CD14-positive monocyte (primary cell): ENCODE measurements at regions not wholly inside any gene's neighbourhood (a gene's known extent, or its start where the extent isn't known, plus 50 kb on each side); places are given as distances from the start of the nearest gene placed in this dataset.

Experiments
- DNase-seq, 3 donors: peaks; one replicate each; pipeline ENCODE4 v3.0.0-alpha.2; 2011 to 2022
- H2AFZ ChIP-seq: 2 replicates; pipeline ENCODE4 v1.6.0; 2012; ENCODE audit warnings: mild to moderate bottlenecking, low read depth, low read length, inconsistent platforms; ENCODE audit not compliant: insufficient read depth, poor library complexity, severe bottlenecking
- H3K27ac ChIP-seq, 2 donors: 1 replicate in 1 of 2; 2 replicates in 1 of 2; pipeline ENCODE4 v1.5.1; 2012 to 2013; ENCODE audit warnings: low read length in 2 of 2, control low read depth in 1 of 2, inconsistent platforms in 1 of 2, low read depth in 1 of 2, mild to moderate bottlenecking in 1 of 2
- H3K27me3 ChIP-seq, 2 donors: one replicate each; pipeline versions ENCODE4 v1.6.0 to v1.6.1; 2011 to 2013; ENCODE audit warnings: low read length in 2 of 2; ENCODE audit not compliant: control insufficient read depth in 2 of 2, insufficient read depth in 2 of 2
- H3K36me3 ChIP-seq, 2 donors: replicated peaks in 1 of 2; 1 replicate in 1 of 2; 2 replicates in 1 of 2; pipeline versions ENCODE4 v1.5.1 to v1.6.1; 2012 to 2013; ENCODE audit warnings: low read length in 2 of 2, control low read depth in 1 of 2, inconsistent platforms in 1 of 2, mild to moderate bottlenecking in 1 of 2; ENCODE audit not compliant: insufficient read depth in 2 of 2, control insufficient read depth in 1 of 2
- H3K4me1 ChIP-seq, 2 donors: 1 replicate in 1 of 2; 2 replicates in 1 of 2; pipeline versions ENCODE4 v1.5.1 to v1.6.1; 2012 to 2013; ENCODE audit warnings: low read length in 2 of 2, control low read depth in 1 of 2, inconsistent platforms in 1 of 2, mild to moderate bottlenecking in 1 of 2, moderate library complexity in 1 of 2; ENCODE audit not compliant: insufficient read depth in 2 of 2, control insufficient read depth in 1 of 2
- H3K4me2 ChIP-seq: replicated peaks from 2 replicates; pipeline ENCODE3; 2012; ENCODE audit warnings: low read length, moderate library complexity, mild to moderate bottlenecking; ENCODE audit not compliant: poor library complexity, severe bottlenecking; ENCODE audit errors: extremely low read depth
- H3K4me3 ChIP-seq, 3 experiments: fragments of 200-600 bp in 1 of 3; sonication (generic) in 1 of 3; replicated peaks in 1 of 3; 1 replicate in 2 of 3; 2 replicates in 1 of 3; pipeline ENCODE4 v1.5.1; 2011 to 2013; ENCODE audit warnings: low read length in 3 of 3, mild to moderate bottlenecking in 3 of 3, control low read depth in 2 of 3, low read depth in 2 of 3, inconsistent platforms in 1 of 3, moderate library complexity in 1 of 3
- H3K79me2 ChIP-seq: 2 replicates; pipeline ENCODE4 v1.6.0; 2012; ENCODE audit warnings: mild to moderate bottlenecking, control low read depth, inconsistent platforms, low read length, moderate library complexity; ENCODE audit not compliant: insufficient read depth
- H3K9ac ChIP-seq: 2 replicates; pipeline ENCODE4 v1.6.0; 2017; ENCODE audit warnings: low read length, mild to moderate bottlenecking; ENCODE audit not compliant: insufficient read depth, poor library complexity, severe bottlenecking
- H3K9me3 ChIP-seq, 2 donors: replicated peaks in 1 of 2; 1 replicate in 1 of 2; 2 replicates in 1 of 2; pipeline versions ENCODE4 v1.5.1 to v1.6.1; 2012 to 2013; ENCODE audit warnings: low read length in 2 of 2, control low read depth in 1 of 2; ENCODE audit not compliant: control insufficient read depth in 1 of 2, insufficient read depth in 1 of 2
- H4K20me1 ChIP-seq: 2 replicates; pipeline ENCODE4 v1.6.0; 2012; ENCODE audit warnings: mild to moderate bottlenecking, low read length, control low read depth, moderate library complexity; ENCODE audit not compliant: insufficient read depth
- H3K27ac Mint-ChIP-seq, 7 donors: one replicate each; pipeline ENCODE4 v1.8.0; 2020; ENCODE audit warnings: mild to moderate bottlenecking in 7 of 7, mixed read lengths in 7 of 7, moderate library complexity in 6 of 7, inconsistent platforms in 2 of 7
- H3K27me3 Mint-ChIP-seq, 3 donors: one replicate each; pipeline ENCODE4 v1.8.0; 2021 to 2022; ENCODE audit warnings: low read depth in 3 of 3, mild to moderate bottlenecking in 3 of 3, mixed read lengths in 3 of 3, moderate library complexity in 3 of 3, inconsistent platforms in 1 of 3
- H3K36me3 Mint-ChIP-seq, 2 donors: one replicate each; pipeline ENCODE4 v1.8.0; 2020; ENCODE audit warnings: mixed read lengths in 2 of 2, inconsistent platforms in 1 of 2, mild to moderate bottlenecking in 1 of 2
- H3K4me1 Mint-ChIP-seq: one replicate; pipeline ENCODE4 v1.8.0; 2020; ENCODE audit warnings: mild to moderate bottlenecking, mixed read lengths
- H3K4me3 Mint-ChIP-seq, 2 donors: one replicate each; pipeline ENCODE4 v1.8.0; 2020; ENCODE audit warnings: mild to moderate bottlenecking in 2 of 2, mixed read lengths in 2 of 2, moderate library complexity in 1 of 2
- H3K9me3 Mint-ChIP-seq, 7 donors: one replicate each; pipeline ENCODE4 v1.8.0; 2020 to 2022; ENCODE audit warnings: mixed read lengths in 7 of 7, mild to moderate bottlenecking in 6 of 7, moderate library complexity in 6 of 7, inconsistent platforms in 2 of 7
- CTCF ChIP-seq: fragments of 200-600 bp; IDR thresholded peaks from one replicate; pipeline ENCODE4 v1.8.0; 2022; ENCODE audit warnings: antibody characterized with exemption, mild to moderate bottlenecking
- WGBS: methylation state at CpG from one replicate; pipeline ENCODE4 v1.1.5; 2013; ENCODE audit warnings: missing lambda C conversion rate; ENCODE audit not compliant: insufficient coverage; 5-methylcytosine and 5-hydroxymethylcytosine counted together
- intact Hi-C, 2 donors: fragments of 100-400 bp; cut with micrococcal nuclease; formaldehyde crosslinking; loops; one replicate each; pipeline versions ENCODE4 v1.15.0 to v1.15.1; 2023

- no peaks in the 10 kb centered on the region for H3K79me2 ChIP-seq
- no peak for DNase-seq
- Mint-ChIP-seq H3K9me3 (peaks cover 8 to 18% (median 12%) of the 10 kb centered on the region in 7 donors), H3K36me3 (peaks cover 0 to 7% of the 10 kb centered on the region in 2 donors), H3K4me3 (no peak overlapping the region), H3K27me3 (peaks cover 0 to 5% (median 0%) of the 10 kb centered on the region in 3 donors), H3K4me1 (peaks cover 36% of the 10 kb centered on the region), H3K27ac (no peak overlapping the region)
- no peaks in the 10 kb centered on the region for H4K20me1 ChIP-seq
- H3K36me3 ChIP-seq = no peaks in the 10 kb centered on the region
- no peak for TF ChIP-seq CTCF
- H3K9me3 ChIP-seq = peaks cover 0 to 6% of the 10 kb centered on the region in 2 donors
- intact Hi-C loops = no loop called here
- no peaks in the 10 kb centered on the region for H3K27me3 ChIP-seq
- H3K9ac ChIP-seq = no peak overlapping the region
- no peak overlapping the region for H3K4me3 ChIP-seq
- no peak overlapping the region for H3K4me2 ChIP-seq
- 100% methylated on average over 1 of the region's 2 CpGs for WGBS
- H3K27ac ChIP-seq = no peak overlapping the region
- peaks cover 13 to 24% of the 10 kb centered on the region in 2 donors for H3K4me1 ChIP-seq
- no peak overlapping the region for H2AFZ ChIP-seq
These were observed 97.5 kb downstream of the VCPKMT start for GRCh38 chr14:50018933-50019210.

GRCh38 chr14:50020184-50020583 is 96.2 kb downstream of the VCPKMT start:
- no peak for TF ChIP-seq CTCF
- intact Hi-C loops = no loop called here
- no peak overlapping the region for H3K4me2 ChIP-seq
- Mint-ChIP-seq H3K4me1 (peaks cover 27% of the 10 kb centered on the region), H3K27me3 (peaks cover 0 to 5% (median 0%) of the 10 kb centered on the region in 3 donors), H3K9me3 (peaks cover 8 to 19% (median 12%) of the 10 kb centered on the region in 7 donors), H3K27ac (peak overlapping the region in 1 of 7 donors; percentile 22), H3K4me3 (no peak overlapping the region), H3K36me3 (peaks cover 0 to 7% of the 10 kb centered on the region in 2 donors)
- no peaks in the 10 kb centered on the region for H3K27me3 ChIP-seq
- H3K27ac ChIP-seq = no peak overlapping the region
- no peak overlapping the region for H2AFZ ChIP-seq
- H3K79me2 ChIP-seq = no peaks in the 10 kb centered on the region
- H3K4me3 ChIP-seq = no peak overlapping the region
- no peaks in the 10 kb centered on the region for H4K20me1 ChIP-seq
- no peak overlapping the region for H3K9ac ChIP-seq
- no peak for DNase-seq
- H3K4me1 ChIP-seq = peaks cover 13 to 24% of the 10 kb centered on the region in 2 donors
- H3K36me3 ChIP-seq = no peaks in the 10 kb centered on the region
- peaks cover 0 to 6% of the 10 kb centered on the region in 2 donors for H3K9me3 ChIP-seq
